ENCODE measurements at regions not wholly inside any gene's neighbourhood (a gene's known extent, or its start where the extent isn't known, plus 50 kb on each side); places are given as distances from the start of the nearest gene placed in this dataset.
"Not testable (repeated sequence)": the region's sequence is repeated elsewhere in the genome, so short reads cannot be mapped to it uniquely, and the experiment has no call there.

DNA sequence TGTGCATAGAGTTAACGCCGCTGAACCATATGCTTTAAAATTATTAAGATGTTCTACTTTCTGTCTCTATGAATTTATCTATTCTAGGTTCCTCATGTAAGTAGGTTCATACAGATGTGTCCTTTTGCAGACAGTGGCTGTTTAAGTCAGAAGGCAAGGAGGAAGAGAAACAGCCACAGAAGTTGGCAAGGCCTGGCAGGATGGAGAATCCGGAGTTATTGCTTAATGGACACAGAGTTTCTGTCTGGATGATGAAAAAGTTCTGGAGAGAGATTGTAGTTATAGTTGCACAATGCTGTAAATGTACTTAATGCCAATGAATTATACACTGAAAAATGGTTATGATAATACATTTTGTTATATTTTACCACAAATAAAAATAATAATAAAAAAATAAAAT is 283.6 kb upstream of the CNR1 start:
- H3K36me3 Mint-ChIP-seq = no peaks in the 10 kb centered on the region
- ATAC-seq = no peak
- DNase-seq (ENCODE audit: low spot score in 2 of 2) = no peak
- H3K27ac Mint-ChIP-seq = no peak overlapping the region
- no peaks in the 10 kb centered on the region for H3K4me1 Mint-ChIP-seq
- H3K4me3 Mint-ChIP-seq = no peak overlapping the region
- no peaks in the 10 kb centered on the region for H3K9me3 Mint-ChIP-seq

DNA sequence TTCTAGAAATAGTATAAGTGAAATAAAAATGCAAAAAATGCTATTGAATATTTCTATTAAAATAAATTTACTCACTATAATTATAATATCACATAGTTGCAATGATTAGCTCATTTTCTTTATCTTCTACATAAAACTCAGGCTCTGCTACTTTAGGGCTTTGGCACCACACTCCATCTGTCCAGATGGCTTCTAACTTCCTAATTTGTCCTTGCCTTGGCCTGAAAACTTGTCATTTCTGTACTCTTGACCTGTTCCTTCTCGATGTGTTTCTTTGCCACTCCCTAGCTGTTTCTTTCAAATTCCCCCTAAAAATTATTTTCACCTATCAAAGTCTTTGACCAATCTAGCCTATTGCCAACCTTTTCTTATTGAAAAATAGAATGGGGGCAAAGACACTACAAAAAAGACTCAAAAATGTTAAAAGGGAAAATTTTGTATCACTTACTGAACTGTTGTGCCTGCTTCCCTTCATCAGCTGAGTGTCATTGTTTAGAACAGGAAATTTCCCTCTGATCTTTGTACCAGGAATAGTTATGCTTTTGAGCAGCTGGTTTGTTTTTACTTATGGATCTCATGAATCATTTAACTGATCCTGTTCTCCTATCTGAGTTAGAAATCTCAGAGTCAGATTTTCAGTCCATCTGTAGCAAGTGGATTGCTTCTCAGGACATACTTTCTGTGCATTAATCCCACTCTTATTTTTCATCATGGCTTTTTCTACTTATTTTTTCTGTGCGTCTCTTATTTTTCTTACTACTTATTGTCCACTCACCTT is 279.2 kb upstream of the CNR1 start:
- no peaks in the 10 kb centered on the region for H3K4me1 Mint-ChIP-seq
- no peak for ATAC-seq

DNA sequence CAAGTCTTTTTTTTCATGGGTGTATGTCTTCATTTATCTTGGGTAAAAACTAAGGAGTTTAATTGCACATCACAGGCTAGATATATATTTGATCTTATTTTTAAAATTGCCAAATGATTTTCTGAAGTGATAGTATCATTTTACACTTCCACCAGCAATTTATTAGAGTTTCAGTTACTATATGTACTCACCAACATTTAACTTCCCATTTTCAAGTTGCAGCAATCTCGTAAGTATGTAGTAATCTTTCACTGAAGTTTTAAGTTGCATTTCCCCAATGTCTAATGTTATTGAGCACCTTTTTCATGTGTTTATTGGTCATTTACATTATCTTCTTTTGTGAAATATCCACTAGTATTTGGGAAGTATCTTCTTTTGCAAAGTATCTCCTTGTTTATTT is 277.4 kb upstream of the CNR1 start:
- no peak overlapping the region for H3K4me3 Mint-ChIP-seq
- H3K9me3 Mint-ChIP-seq = no peaks in the 10 kb centered on the region
- no peaks in the 10 kb centered on the region for H3K36me3 Mint-ChIP-seq
- no peak overlapping the region for H3K27ac Mint-ChIP-seq
- DNase-seq (ENCODE audit: low spot score in 2 of 2) (no peak), ATAC-seq (no peak)
- H3K4me1 Mint-ChIP-seq = no peaks in the 10 kb centered on the region

More for the DNA sequence above, 279.2 kb upstream of the CNR1 start:
- Mint-ChIP-seq H3K4me3 (no peak overlapping the region), H3K9me3 (no peaks in the 10 kb centered on the region), H3K27ac (no peak overlapping the region), H3K36me3 (no peaks in the 10 kb centered on the region)
- DNase-seq (ENCODE audit: low spot score in 2 of 2) = no peak

DNA sequence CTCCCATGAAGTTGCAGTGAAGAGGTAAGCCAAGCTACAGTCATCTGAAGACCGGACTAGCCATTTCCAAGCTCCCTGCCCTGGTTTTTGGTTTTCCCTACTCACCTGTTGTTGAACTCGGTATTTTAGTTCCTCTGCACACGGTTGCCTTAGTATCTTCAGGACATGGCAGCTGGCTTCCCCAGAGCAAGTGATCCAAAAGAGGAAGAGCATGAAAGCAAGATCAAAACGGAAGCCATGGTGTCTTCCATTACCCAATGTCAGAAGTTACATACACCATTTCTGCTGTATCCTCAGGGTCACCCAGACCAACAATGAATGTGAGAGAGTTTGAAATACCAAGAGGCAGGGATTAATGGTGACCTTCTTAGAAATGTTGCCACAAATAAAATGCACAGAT is 276.6 kb upstream of the CNR1 start:
- H3K9me3 Mint-ChIP-seq = no peaks in the 10 kb centered on the region
- no peak for DNase-seq (ENCODE audit: low spot score in 2 of 2)
- H3K36me3 Mint-ChIP-seq = no peaks in the 10 kb centered on the region
- no peak overlapping the region for H3K27ac Mint-ChIP-seq
- no peaks in the 10 kb centered on the region for H3K4me1 Mint-ChIP-seq
- no peak overlapping the region for H3K4me3 Mint-ChIP-seq
- no peak for ATAC-seq

DNA sequence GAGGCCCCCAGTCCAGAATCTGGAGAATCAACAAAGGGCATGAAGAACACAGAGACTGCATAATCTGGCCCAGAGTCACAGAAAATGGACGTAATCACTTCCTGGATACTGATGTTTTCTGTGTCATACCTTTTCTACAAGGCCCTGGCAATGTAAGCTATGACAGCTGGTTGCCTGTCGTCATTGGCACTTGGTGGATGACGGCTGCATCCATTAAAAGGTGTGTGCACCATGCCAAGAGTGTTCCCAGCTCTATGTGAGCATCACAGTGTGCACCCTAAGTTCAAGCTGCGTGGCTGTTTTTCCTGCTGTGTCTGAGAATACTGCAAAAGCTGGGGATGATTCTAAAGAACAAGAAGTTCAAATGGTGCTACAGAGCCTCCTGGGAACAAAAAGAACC is 275.2 kb upstream of the CNR1 start:
- H3K4me1 Mint-ChIP-seq = no peaks in the 10 kb centered on the region
- DNase-seq (ENCODE audit: low spot score in 2 of 2) (no peak), ATAC-seq (no peak)
- no peak overlapping the region for H3K4me3 Mint-ChIP-seq
- no peaks in the 10 kb centered on the region for H3K9me3 Mint-ChIP-seq
- H3K36me3 Mint-ChIP-seq = no peaks in the 10 kb centered on the region
- H3K27ac Mint-ChIP-seq = no peak overlapping the region

DNA sequence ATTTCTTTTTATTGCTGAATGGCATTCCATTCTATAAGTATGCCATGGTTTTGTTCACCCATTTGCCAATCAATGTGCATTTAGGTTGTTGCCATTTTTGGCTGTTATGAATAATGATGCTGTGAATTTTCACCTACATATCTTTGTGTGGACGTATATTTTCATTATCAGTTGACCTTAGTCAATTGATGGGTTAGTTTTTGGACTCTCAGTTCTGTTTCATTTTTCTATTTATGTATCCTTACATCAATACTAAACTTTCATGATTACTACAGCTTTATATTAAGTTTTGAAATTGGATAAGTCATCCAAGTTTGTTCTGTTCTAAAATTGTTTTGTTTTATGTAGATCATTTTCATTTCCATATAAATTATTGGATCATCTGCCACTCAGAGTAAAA is 261.9 kb upstream of the CNR1 start:
- no peaks in the 10 kb centered on the region for H3K36me3 Mint-ChIP-seq
- no peak overlapping the region for H3K27ac Mint-ChIP-seq
- no peaks in the 10 kb centered on the region for H3K4me1 Mint-ChIP-seq
- DNase-seq (ENCODE audit: low spot score in 2 of 2) (no peak), ATAC-seq (no peak)
- H3K4me3 Mint-ChIP-seq = no peak overlapping the region
- H3K9me3 Mint-ChIP-seq = no peaks in the 10 kb centered on the region

DNA sequence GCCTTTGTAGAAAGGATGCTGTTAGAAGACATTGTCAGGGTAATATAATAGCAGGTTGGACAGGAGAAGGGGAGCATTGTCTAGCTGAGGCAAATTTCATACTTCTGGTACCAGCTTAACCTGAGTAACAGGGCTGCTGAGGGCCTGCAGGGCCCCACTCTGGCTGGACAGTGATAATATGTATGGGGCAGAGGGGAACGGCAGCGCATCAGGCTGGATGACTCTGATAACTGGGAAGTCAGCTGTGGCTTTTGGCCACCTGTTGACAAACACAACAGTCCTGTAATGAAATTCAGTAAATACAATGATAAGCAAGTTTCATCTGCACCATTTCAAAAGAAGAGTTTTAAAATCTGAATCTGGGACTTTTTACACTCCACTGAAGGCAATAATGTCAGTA is 259.9 kb upstream of the CNR1 start:
- no peak for ATAC-seq
- Mint-ChIP-seq H3K27ac (no peak overlapping the region), H3K36me3 (no peaks in the 10 kb centered on the region), H3K4me1 (no peaks in the 10 kb centered on the region), H3K4me3 (no peak overlapping the region), H3K9me3 (no peaks in the 10 kb centered on the region)
- no peak for DNase-seq (ENCODE audit: low spot score in 2 of 2)

DNA sequence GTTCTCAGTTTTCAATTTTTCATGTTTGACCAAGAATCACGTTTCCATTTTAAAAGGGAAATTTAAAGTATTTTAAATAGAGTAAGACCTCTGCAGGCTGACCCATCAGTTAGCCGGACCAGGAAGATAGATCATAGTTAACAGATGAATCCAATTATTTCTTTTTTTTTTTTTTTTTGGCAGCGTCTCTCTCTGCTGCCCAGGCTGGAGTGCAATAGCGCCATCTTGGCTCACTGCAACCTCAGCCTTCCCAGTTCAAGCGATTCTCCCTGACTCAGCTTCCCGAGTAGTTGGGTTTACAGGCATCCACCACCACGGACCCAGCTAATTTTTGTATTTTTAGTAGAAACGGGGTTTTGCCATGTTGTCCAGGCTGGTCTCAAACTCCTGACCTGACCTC is 256.7 kb upstream of the CNR1 start:
- H3K9me3 Mint-ChIP-seq = no peaks in the 10 kb centered on the region
- no peak overlapping the region for H3K27ac Mint-ChIP-seq
- H3K36me3 Mint-ChIP-seq = no peaks in the 10 kb centered on the region
- DNase-seq (ENCODE audit: low spot score in 2 of 2) (no peak), ATAC-seq (no peak)
- no peaks in the 10 kb centered on the region for H3K4me1 Mint-ChIP-seq
- H3K4me3 Mint-ChIP-seq = no peak overlapping the region

DNA sequence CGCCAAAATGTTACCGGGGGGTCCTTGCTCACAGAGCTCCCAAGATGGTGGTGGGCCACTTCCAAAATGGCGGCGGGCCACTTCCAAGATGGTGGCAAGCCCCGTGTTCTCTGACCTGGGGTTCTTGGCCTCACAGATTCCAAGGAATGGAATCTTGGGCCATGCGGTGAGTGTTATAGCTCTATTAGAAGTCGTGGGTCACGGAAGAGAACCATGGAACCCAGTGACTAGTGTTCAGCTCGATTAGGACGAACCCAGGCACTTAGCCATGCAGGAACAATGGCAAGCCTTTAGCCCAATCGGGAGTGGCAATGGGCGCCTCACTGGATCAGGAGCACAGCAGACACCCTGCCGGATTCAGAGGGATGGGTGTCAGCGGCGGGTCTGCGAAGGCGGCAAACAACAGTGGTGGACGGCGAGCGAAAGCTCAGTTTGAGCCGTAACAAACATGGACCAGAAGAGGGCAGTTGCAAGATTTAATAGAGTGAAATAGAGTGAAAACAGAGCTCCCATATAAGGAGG is 254.9 kb upstream of the CNR1 start:
- not testable (repeated sequence) for H3K4me1 Mint-ChIP-seq; H3K36me3 Mint-ChIP-seq; H3K4me3 Mint-ChIP-seq; DNase-seq (ENCODE audit: low spot score in 2 of 2); H3K27ac Mint-ChIP-seq; ATAC-seq; H3K9me3 Mint-ChIP-seq

DNA sequence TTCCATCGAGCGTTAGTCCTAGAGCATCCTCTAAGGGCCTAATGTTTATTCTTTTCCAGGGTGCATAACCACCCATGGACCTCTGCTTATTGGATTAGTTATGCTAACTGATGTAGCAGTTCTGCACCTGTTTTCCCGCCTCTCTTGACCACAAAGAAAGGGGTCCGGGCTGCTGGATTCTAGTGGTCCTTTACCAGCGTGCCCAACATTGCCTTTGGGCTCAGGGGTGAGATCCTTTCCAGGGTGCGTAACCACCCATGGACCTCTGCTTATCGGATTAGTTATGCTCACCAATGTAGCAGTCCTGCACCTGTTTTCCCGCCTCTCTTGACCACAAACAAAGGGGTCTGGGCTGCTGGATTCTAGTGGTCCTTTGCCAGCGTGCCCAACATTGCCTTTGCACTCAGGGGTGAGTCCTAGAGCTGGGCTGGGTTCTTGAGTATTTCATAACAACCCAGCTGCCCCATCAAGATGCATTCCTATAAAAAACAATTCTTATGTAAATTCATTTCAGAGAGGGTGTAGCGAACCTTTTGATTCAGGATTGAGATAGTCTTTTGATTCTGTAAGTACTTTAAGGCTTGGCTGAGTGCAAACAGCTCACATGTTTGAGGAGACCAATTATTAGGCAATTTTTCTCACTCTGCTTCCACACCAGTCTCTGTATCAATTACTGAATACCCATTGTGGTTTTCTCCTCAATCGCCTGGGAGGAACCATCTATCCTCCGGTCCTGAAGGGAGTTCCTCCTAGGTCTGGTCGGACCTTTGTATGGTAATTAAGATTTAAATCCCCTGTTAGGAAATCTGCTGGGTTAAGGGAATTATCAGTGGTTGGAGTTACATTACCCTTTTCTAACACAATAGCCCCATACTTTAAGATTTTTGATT is 253.0 kb upstream of the CNR1 start:
- H3K9me3 Mint-ChIP-seq; H3K4me1 Mint-ChIP-seq; H3K36me3 Mint-ChIP-seq; H3K4me3 Mint-ChIP-seq; DNase-seq (ENCODE audit: low spot score in 2 of 2); ATAC-seq; H3K27ac Mint-ChIP-seq: not testable (repeated sequence)

DNA sequence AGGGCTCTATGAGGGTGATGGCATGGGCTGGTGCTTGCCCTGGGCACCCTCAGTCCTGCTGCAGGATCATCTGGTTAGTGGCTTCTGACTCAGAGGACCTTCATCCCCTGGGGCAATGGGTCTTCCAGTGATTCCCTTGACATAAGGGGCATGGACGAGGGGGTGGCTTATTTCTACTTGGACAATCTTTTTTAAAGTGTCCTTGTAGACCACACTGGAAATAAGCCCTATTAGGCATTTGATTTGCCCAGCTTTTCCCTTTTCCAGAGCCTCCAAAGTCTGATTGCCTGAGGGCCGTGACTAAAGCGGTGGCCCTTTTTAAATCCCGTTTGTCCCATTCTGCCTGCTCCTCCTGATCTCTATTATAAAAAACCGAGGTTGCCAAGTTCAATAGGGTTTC is 251.2 kb upstream of the CNR1 start:
- not testable (repeated sequence) for H3K27ac Mint-ChIP-seq; ATAC-seq; DNase-seq (ENCODE audit: low spot score in 2 of 2); H3K9me3 Mint-ChIP-seq; H3K4me1 Mint-ChIP-seq; H3K36me3 Mint-ChIP-seq; H3K4me3 Mint-ChIP-seq

DNA sequence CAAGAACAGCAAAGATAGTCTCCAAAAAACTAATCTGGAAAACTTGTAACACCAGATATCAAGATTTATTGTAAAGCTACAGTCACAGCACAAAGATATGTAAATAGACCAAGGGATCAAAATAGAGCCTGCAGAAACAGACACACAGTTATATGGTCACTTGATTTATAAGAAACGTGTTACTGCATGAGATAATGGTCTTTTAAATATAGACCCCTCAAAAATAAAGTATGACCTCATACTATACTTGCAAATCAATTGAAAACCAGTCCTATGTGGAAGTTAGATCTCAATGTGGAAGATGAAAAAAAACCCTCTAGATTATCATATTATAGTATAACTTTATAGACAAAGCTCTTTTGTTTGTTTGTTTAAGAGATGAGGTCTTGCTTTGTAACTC is 247.3 kb upstream of the CNR1 start:
- DNase-seq (ENCODE audit: low spot score in 2 of 2) (no peak), ATAC-seq (no peak)
- Mint-ChIP-seq H3K27ac (no peak overlapping the region), H3K9me3 (no peaks in the 10 kb centered on the region), H3K4me3 (no peak overlapping the region), H3K4me1 (no peaks in the 10 kb centered on the region), H3K36me3 (no peaks in the 10 kb centered on the region)

DNA sequence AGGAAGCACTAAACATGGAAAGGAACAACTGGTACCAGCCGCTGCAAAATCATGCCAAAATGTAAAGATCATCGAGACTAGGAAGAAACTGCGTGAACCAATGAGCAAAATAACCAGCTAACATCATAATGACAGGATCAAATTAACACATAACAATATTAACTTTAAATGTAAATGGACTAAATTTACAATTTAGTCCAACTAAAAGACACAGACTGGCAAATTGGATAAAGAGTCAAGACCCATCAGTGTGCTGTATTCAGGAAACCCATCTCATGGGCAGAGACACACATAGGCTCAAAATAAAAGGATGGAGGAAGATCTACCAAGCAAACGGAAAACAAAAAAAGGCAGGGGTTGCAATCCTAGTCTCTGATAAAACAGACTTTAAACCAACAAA is 242.2 kb upstream of the CNR1 start:
- not testable (repeated sequence) for H3K4me1 Mint-ChIP-seq; H3K27ac Mint-ChIP-seq; ATAC-seq; H3K9me3 Mint-ChIP-seq; DNase-seq (ENCODE audit: low spot score in 2 of 2); H3K4me3 Mint-ChIP-seq; H3K36me3 Mint-ChIP-seq

DNA sequence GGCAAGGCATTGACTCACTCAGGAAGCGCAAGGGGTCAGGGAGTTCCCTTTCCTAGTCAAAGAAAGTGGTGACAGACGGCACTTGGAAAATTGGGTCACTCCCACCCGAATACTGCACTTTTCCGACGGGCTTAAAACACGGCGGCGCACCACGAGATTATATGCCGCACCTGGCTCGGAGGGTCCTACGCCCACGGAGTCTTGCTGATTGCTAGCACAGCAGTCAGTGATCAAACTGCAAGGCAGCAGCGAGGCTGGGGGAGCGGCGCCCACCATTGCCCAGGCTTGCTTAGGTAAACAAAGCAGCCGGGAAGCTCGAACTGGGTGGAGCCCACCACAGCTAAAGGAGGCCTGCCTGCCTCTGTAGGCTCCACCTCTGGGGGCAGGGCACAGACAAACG is 240.5 kb upstream of the CNR1 start:
- DNase-seq (ENCODE audit: low spot score in 2 of 2); H3K4me1 Mint-ChIP-seq; H3K36me3 Mint-ChIP-seq; H3K27ac Mint-ChIP-seq; H3K9me3 Mint-ChIP-seq; H3K4me3 Mint-ChIP-seq; ATAC-seq: not testable (repeated sequence)

DNA sequence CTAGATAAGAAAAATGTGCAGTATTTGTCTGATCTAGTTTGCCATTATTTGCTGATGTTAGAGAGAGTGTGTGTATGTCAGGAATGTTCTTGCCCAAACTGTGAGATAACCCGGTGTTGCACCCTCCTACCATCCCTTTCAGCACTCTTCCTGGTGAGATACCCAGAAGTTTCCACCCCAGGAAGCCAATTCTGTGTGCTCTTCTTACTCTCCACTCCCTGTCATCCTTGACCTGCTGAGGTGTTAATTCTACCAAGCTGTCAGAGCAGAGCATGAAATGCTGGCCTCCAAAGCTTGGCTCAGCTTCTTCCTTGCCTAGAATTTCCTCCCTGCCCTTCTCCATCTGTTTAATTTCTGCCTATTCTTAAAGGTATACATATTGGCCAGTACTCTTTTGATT is 237.3 kb upstream of the CNR1 start:
- H3K9me3 Mint-ChIP-seq = no peaks in the 10 kb centered on the region
- DNase-seq (ENCODE audit: low spot score in 2 of 2) (no peak), ATAC-seq (no peak)
- H3K4me1 Mint-ChIP-seq = no peaks in the 10 kb centered on the region
- H3K27ac Mint-ChIP-seq = no peak overlapping the region
- H3K4me3 Mint-ChIP-seq = no peak overlapping the region
- H3K36me3 Mint-ChIP-seq = no peaks in the 10 kb centered on the region

DNA sequence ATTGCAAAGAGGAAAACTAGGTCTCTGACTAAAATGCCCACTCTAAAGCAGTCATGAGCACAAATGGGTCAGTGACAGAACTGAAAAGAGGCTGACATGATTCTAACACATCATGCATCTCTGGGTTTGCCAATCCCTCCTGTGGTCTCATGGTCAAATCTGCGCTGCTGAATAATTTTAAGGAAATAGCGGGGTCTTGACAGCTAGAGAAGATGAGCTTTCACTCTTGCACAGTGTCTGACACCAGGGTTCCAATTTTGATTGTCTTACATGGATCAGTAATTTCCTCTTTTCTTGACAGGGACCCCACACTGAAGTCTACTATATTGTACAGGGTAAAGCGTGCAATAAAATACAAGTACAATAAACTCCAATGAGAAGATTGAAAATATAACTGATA is 236.8 kb upstream of the CNR1 start:
- no peak overlapping the region for H3K27ac Mint-ChIP-seq
- no peaks in the 10 kb centered on the region for H3K9me3 Mint-ChIP-seq
- H3K4me1 Mint-ChIP-seq = no peaks in the 10 kb centered on the region
- ATAC-seq = no peak
- DNase-seq (ENCODE audit: low spot score in 2 of 2) = no peak
- H3K36me3 Mint-ChIP-seq = no peaks in the 10 kb centered on the region
- H3K4me3 Mint-ChIP-seq = no peak overlapping the region
